PC-9 (cell line): ENCODE measurements at regions not wholly inside any gene's neighbourhood (a gene's known extent, or its start where the extent isn't known, plus 50 kb on each side); places are given as distances from the start of the nearest gene placed in this dataset.

ENCODE experiments used
- CTCF ChIP-seq: fragments of 200-600 bp; sonication (generic); conservative IDR thresholded peaks from 2 replicates; pipeline ENCODE4 v1.6.1; 2017; ENCODE audit warnings: mixed run types, antibody characterized with exemption, mild to moderate bottlenecking, moderate library complexity
- EZH2 ChIP-seq: fragments of 200-600 bp; sonication (generic); IDR thresholded peaks from 2 replicates; pipeline ENCODE4 v1.8.0; 2017; ENCODE audit warnings: antibody characterized with exemption, low read depth

GRCh38 chr3:78279091-78279490 is 1239.2 kb downstream of the ROBO2 start:
- TF ChIP-seq CTCF: no peak
- no peak for TF ChIP-seq EZH2
